ENCODE measurements at regions not wholly inside any gene's neighbourhood (a gene's known extent, or its start where the extent isn't known, plus 50 kb on each side); places are given as distances from the start of the nearest gene placed in this dataset.

GRCh38 chr16:87066133-87067002 lies 250.8 kb downstream of the C16orf95 start:
- peak; percentile 64 for DNase-seq

GRCh38 chr16:87067003-87067556 lies 250.1 kb downstream of the C16orf95 start:
- no peak for DNase-seq

GRCh38 chr16:87067836-87068761 lies 249.1 kb downstream of the C16orf95 start:
- DNase-seq, result peak; percentile 85

GRCh38 chr16:87068762-87069150 lies 248.4 kb downstream of the C16orf95 start:
- no peak for DNase-seq

GRCh38 chr16:87070657-87071056 lies 246.5 kb downstream of the C16orf95 start:
- no peak for DNase-seq

GRCh38 chr16:87072101-87072500 lies 245.1 kb downstream of the C16orf95 start:
- DNase-seq, result no peak

GRCh38 chr16:87074641-87075318 lies 242.4 kb downstream of the C16orf95 start:
- no peak for DNase-seq

GRCh38 chr16:87075319-87075860 lies 241.8 kb downstream of the C16orf95 start:
- no peak for DNase-seq

- no peak for DNase-seq
Measured at GRCh38 chr16:87076331-87076949, 240.8 kb downstream of the C16orf95 start.

GRCh38 chr16:87076950-87077749 lies 240.0 kb downstream of the C16orf95 start:
- no peak for DNase-seq

GRCh38 chr16:87077750-87078127 lies 239.5 kb downstream of the C16orf95 start:
- no peak for DNase-seq

DNA sequence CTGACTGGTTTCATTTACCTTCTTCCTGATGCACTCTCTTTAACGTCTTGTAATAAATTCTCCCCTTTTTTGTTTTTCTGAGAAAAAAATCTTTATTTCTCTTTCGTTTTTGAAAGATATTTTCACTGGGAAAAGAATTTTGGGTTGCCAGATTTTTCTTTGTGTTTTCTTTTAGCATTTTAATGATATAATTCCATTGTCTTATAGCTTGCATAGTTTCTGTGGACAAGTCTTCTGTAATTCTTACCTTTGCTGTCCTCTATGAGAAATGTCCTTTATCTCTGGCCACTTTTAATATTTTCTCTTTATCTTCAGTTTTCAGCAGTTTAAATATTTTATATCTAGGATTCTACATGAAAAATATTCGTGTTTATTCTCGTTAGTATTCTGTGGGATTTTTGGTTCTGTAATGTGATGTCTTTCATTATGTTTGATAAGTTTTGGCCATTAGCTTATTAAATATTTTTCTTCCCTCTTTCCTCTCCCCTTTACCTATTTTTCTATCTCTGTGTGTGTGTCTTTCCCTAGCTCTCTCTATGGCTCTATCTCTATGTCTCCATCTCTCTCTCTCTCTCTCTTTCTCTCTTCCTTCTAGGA lies 236.5 kb downstream of the C16orf95 start:
- no peak for DNase-seq

- no peak for DNase-seq
Measured at GRCh38 chr16:87085441-87085840, 231.8 kb downstream of the C16orf95 start.

DNA sequence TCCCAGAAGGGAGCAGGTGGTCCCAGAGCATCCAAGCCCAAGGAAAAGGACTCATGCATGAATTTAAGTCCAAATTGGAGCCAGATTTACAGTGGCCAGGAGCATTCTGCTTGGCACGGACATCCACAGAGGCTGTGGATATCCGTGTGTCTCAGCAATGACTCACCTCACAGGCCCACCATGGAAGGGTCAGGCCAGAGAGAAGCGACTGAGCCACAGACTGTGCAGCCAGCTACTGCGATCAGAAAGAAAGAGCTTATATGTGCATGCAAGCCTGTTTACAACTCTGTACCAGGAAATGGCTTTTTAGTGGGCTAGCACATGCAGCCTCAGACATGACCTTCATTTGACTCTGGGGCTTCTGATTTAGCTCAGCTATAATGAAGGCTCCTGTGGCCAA lies 231.0 kb downstream of the C16orf95 start:
- no peak for DNase-seq

DNA sequence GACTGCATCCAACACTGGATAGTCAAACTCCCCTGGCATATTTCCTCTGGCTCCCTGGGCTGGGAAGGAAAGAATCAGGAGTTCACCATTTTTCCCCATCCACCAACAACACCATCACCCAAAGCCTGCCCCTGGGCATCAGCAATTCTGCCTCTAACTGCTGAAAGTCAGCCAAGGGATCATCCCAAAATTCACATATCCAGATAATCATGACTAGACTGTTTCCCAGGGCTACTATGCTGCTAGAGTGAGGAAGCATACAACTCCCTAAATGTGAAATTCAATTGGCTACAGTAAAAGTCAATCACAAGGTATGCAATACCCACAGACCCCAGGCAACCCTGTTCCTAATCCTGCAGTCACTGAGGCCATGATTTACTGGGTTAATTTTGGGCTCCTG lies 230.6 kb downstream of the C16orf95 start:
- DNase-seq, result no peak

DNA sequence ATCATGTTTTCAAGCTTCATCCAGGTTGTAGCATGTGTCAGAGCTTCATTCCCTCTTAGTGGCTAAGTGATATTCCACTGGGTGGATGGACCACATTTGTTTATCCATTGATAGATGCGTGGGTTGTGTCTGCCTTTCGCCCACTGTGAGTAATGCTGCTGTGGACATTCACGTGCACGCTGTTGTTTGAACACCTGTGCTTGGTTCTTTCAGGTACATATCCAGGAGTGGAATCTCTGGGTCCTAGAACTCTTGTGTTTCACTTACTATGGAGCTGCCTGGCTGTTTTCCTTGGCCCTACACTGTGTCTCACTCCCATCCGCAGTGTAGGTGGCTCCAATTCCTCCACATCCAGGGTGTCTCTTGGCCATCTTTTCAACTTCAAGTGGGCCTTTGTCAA lies 224.2 kb downstream of the C16orf95 start:
- no peak for DNase-seq

DNA sequence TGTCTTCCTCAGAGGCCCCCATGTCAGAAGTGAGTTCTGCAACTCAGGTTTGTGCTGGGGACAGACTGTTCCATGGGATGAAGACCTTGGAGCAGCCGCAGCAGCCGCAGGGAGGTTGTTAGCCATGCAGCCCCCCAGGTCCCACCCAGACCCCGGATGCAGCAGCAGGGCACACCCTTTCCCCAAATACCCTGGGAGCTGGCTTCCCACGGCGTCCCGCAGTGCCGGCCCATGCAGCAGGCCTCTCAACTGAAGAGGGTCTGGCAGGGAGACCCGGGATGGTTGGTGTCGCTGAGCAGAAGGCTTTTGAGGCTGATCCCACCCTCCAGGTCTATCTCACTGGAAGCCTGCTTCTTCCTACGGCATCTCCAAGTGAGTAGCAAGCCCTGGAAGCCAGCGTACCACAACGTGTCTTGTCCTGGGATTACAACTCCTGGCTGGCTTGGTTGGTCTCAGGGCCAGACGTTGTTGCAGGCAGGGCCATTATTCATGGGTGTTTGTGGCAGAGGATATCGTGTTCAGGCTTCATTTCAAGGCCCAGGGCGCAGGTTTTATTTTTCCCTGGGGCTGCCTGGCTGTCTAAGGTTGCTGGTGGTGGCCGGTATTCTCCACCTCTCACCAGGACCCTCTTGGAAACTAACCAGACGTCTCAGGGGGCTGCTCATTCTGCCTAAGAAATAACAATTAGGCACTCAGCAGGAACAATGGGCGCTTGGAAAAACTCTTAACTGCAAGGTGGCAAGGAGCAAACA lies 223.2 kb downstream of the C16orf95 start:
- DNase-seq, result peak; percentile 46

- DNase-seq, result no peak
Measured at GRCh38 chr16:87094556-87094865, 222.7 kb downstream of the C16orf95 start.

- DNase-seq, result no peak
Measured at GRCh38 chr16:87095271-87095670, 221.9 kb downstream of the C16orf95 start.

Measured in renal pelvis (tissue), 1 donor.